Stimulated activated CD4-positive, alpha-beta T cell treated with anti-CD3 and anti-CD28 coated beads, Interleukin-4, amount 100 ng/mL, for 24 hours (primary cell): ENCODE measurements at regions not wholly inside any gene's neighbourhood (a gene's known extent, or its start where the extent isn't known, plus 50 kb on each side); places are given as distances from the start of the nearest gene placed in this dataset.
A peak's percentile ranks its signal among the peaks of the same experiment; 100 is the strongest.
"Not testable (repeated sequence)": the region's sequence is repeated elsewhere in the genome, so short reads cannot be mapped to it uniquely, and the experiment has no call there.

Experiments
- DNase-seq: peaks from one replicate; pipeline ENCODE4 v3.0.0-alpha.2; 2020

DNA sequence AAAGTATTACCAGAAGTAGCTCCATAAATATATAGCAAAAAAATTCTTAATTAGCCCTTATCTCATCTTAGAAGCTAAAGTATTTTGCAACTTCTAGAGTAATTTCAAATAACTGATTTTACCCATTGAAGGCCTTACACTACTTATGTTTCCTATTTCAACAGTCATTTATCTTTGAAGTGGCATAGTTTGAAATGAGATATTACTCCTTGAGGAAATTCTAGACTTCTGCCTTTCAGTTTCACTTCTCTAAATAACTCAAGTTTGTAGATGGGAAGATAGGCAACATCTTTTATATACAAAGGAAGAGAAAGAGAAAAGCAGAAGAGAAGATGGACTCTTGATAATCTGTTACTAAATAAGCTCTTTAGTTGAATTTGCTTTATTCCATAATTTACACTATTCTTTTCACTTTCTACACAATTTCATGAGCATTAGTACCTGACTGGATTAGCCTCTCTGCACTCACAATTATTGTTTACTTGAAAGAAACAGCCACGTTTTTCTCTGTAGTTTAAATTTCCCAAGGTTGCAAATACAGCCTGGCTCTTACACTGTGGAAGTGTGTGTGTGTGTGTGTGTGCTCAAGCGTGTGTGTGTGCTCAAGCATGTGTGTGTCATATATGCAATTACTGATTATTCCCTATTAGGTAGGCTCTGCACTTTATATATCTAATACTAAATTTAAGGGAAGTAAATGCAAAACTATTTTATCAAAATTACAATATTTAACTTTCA is 60.6 kb upstream of the EMB start:
- DNase-seq, result no peak

DNA sequence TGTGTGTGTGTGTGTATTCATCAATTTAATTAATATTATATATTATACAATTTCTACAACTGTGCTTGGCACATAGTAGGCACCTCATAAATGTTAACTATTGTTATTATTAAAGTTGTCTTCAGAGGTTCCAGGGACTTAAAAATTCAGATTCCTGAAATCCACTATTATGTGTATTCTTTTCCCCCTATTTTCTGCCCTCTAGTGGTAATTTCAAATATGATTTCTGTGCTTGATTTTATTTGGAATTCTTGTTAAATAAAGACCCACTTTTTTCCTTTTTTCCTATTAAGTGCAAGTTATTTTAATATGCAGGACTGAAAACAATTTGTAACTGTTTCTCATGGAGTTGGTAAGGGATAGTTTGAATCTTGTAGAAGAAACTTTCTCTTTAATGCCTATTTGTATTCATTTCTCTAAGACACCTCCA is 72.0 kb upstream of the EMB start:
- DNase-seq, result not testable (repeated sequence)

DNA sequence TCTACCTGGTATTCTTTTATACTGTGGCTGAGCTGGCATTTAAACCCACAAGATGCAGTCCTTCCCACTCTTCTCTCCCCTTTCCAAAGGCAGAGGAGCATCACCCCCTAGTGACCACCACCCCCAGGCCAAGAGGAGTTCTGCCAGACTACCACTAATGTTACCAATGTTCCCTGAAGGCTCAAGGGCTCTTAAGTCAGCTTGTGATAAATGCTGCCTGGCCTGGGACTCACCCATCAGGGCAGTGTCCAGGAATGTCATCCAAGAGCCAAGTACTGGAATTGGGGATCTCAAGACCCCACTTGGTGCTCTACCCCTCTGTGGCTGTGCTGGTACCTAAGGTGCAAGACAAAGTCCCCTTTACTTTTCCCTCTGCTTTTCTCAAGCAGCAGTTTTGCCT is 80.0 kb upstream of the EMB start:
- DNase-seq, result not testable (repeated sequence)

DNA sequence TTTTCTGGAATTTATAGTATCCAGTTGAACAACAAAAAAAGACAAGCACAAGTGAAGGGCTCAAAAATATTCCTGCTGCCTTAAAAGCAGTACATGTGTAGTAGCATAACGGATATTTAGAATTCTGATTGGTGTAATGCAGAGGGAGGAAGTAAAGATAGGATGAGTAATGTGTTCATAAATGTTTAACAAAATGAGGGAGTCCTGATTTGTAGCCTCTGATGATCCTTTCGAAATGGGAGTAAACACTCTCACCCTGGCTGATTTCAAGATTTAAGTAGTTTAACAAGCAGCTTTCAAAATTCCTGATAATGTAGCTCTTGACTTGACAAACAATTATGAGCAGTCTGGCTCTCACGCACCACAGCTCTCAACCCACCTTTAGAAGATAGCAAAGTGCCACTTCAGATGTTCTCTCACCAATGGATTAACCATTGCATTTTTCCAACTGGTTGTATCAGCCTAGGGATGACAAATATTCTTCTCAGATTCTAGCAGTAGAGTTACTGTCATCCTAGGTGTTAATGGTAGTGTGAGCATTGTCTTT is 86.5 kb upstream of the EMB start:
- DNase-seq, result not testable (repeated sequence)

DNA sequence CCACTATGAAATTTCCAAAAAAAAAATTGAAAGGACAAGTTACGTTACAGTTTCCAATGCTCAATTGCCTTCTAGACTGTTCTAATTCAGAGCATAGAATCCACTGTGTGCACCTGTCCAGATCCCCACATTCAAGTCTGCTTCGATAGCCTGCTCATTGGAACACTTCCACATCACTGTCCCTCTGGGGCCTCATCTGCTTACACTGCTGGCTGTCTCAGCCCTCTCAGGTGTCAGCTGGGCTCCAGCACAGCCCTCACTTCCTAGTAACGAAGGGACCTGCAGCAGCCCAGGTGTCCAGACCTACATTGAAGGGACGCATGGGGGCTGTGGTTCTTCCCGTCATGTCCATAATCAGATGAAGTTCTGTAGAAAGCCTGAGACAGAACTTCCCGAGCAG is 94.3 kb upstream of the EMB start:
- no peak for DNase-seq

DNA sequence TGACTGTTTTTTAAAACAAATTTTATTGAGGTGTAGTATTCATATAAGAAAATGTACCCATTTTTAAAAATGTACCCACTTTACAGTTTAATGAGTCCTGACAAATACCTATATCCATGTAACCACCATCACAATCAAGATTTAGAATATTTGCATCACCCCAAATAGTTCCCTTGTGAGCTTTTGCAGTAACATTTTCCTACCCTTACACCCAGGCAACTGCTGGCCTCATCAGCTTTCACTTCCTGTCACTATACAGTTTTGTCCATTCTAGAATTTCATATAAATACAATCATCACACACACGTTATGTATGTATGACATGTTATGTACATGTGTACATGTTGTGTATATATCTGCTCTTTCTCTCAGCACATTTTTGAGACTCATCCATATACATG is 96.4 kb upstream of the EMB start:
- not testable (repeated sequence) for DNase-seq

DNA sequence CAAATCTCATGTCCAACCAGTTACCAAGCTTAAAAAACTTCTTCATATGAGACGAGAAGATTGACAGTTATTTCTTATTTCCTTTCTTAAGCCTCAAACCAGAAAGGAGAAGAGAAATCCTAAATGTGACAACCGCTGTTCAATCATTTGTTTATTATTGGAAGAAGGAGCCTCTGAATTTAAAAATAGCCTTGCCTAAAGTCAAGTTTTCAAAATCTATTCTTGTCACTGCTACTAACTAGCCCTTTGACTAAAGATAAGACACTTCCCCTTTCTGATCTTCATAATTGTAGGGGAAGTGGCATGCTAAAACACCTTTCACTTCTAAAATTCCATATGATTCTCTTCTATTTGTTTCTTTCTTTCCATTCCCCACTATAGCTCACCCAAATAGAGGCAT is 106.2 kb upstream of the EMB start:
- DNase-seq, result no peak

DNA sequence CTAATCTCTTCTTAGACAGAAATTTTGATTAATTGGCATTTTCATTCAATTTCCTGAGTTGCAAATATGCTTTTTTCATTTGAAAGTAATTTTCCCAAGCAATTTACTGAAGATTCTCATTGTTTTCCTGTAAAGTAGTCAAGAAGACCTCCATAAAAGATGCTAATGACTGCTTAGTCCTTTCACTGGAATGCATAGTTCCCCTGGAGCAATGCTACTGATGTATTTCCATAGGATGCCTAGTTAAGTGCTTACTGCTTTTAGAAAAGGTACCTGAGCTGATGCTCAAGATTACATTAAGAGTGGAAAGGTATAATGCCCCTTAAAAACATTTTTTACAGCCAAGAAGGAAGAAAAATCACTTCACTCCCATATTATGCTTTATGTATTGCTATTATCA is 109.2 kb upstream of the EMB start:
- no peak for DNase-seq

DNA sequence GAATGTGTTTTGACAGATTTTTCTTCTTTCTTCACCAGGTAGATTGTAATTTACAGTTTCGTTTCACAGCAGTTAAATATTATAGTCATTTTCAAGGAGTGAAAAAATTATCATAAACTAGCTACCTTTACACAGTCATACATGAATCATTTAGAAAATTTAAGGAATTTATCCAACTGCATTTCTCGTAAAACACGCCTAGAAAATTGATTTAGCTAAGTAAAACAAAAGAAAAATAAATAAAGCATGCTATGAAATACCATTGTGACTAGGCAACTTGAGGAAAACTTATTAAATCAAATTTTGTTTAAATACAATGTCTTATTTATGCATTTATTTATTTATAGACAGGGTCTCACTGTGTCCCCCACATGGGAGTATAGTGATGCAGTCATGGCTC is 109.9 kb upstream of the EMB start:
- no peak for DNase-seq

DNA sequence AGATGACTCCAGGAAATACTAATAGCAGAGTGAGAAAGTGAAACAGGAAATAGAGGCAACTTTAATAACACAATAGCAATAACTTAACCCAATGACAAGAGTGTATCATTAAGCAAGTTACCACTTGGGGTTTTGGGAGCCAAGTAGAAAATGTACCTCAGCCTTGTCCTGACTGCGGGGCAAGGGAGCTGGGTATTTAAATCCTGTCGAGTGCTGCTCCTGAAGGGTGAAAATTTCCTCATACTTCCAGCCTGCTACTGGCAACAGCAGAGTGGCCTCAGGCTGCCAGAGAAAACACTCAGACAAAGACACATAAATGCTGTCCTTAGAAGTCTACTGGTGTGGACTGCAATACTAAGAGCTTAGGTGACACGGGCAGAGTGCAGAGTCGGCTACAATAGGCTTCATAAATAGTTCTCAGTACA is 112.5 kb upstream of the EMB start:
- no peak for DNase-seq

DNA sequence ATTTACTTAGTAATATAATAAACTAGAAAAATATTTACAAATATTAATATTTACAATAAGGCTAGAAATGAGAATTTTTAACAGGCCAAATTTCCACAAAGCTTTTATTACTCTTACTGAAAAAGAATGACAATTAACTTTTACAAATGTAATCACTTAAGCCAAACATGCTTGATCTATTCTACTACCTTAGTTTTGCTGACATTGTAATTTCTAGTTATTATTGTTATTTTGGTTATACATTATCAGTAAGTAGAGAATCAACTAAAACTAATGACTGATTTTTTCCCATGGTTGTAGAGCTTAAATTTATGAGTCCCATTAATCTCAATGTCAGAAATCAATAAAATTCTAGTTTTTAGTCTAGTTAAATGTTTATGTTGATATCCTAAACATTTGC is 107.8 kb upstream of the PARP8 start:
- not testable (repeated sequence) for DNase-seq

DNA sequence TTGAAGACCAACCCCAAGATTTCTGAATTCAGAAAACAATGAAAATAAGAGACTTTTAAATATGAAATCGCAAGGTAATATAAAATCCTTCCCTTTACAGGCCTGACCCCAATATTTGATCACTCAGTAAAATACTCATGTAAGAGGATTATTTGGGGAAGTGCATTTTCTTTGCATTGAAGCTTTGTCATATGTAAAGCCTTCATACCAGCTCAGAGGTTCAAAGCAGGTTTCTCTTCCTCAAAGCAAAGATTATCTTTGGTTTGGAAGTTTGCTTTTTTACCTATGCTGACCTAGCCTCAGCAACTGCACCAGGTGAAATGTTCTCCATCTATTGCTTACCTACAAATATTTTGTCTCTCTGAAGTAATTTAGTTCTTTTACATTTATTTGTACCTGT is 106.5 kb upstream of the PARP8 start:
- no peak for DNase-seq

DNA sequence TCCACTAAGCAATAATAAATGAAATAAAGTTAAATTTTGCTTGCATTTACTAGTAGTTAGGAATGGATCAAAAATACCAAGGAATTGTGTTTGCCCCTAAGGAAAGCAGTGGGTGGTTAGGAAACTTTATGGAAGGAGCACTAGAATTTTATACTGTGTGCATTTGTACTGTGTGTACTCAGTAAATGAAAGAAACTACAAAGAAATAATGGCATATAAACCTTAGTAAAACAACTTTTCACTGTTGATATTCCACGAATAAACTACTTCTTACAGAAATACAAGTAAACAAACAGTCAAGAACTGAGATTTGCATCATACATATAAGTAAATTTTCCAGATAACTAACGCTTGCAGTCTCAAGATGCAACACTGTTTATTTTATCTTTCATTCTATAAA is 103.7 kb upstream of the PARP8 start:
- no peak for DNase-seq

DNA sequence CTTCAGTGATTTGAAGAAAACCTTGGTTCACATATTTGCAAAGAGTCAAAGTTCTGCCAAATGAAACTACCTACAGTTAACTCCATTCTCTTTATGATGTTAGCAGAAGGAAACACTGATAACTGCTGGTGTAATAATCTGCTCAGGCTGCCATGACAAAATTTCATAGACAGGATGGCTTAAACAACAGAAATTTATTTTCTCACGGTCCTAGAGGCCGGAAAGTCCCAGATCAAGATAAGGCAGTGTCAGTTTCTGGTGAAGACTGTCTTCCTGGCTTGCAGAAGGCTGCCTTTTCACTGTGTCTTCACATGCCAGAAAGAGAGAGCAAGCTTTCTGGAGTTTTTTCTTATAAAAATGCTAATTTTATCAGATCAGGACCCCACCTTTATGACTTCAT is 102.4 kb upstream of the PARP8 start:
- DNase-seq, result peak; percentile 22

DNA sequence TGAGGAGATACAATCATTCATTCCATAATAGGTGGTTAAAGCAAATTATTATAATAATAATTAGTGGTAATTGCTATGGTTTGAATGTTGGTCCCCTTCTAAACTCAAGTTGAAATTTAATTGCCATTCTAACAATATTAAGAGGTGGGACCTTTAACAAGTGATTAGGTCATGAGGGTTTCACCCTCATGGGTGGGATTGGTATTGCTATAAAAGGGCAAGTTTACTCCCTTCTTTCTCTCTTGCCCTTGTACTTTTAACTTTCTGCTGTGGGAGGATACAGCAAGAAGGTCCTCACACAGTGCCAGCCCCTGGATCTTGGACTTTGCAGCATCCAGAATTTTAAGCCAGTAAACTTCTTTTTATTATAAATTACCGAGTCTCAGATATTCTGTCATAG is 101.9 kb upstream of the PARP8 start:
- no peak for DNase-seq

DNA sequence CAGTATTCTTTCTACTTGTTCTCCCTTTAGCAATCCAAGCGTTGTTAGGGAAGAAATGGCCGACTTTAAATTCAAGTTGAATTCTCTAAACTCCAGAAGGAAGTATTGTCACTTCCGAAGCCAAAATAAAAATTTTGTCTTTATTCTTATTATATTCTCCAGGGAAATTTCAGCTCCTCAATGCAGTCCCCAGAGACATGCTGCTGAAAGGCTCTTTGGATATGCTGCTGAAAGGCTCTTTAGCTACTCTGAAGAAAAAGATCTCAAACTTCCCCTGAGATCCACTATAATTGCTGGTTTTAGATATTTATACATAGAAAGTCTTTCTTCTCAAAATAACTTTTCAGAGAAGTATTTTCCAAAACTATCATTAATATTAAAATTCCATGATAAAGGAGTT is 92.3 kb upstream of the PARP8 start:
- DNase-seq, result no peak

DNA sequence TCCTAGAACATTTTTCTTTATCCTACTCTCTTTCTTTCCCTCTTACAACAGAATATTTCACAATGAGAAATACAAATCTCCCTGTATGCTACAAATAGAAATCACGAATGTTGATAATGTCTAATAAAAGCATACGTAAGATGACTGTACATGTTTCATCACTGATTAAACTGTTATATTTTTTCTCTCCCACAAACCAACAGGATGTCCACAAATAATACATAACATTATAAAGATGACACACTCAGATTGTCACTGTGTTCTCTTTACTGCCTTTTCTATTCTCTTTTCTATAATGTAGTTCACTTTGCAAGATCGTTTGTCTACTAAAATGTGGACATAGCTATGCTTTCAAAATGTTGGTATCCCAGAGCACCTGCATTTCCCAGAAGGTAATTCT is 90.7 kb upstream of the PARP8 start:
- no peak for DNase-seq

DNA sequence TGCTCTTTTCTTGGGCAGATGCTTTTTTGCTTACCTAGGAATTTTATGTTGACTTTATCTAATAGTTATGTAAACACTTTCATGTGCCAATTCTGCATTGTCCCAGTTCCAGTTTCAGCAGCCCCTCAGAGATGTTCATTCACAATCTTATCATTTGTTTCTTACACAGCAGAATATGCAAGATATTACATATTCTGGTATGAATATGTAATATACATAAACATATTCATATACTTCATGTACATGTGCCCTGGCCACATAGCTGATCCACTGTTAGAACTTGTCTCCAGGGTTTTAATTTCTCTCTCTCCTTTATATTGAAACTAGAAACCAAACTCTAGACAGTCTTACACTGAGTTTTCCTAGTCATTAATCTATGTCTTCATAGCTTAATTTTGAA is 90.2 kb upstream of the PARP8 start:
- no peak for DNase-seq

DNA sequence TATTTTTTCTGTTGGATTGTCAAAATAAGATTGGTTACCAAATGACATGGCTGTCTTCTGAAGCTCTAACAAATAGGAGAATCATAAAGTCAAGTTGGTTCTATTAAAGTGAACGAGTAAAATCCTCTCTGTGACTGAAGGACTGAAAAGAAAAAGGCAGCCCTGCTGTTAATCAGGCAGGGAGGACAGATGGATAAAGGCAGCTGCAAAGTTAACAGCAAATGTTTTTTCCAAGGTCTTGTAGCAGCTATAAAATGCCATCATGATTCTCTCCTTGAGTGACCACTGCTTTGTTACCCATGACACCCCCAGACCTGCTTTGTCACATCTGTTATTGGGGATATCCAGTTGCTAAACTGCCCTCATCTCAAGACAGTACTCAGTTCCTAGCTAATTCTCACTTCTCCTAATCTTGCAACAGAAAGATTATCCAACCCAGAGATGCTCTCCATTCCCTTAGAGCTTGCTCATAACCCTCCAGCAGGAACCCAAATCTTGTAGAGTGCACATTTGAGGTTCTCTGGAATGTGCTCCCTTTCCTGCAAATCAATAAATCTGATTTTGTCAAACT is 89.7 kb upstream of the PARP8 start:
- DNase-seq, result no peak

DNA sequence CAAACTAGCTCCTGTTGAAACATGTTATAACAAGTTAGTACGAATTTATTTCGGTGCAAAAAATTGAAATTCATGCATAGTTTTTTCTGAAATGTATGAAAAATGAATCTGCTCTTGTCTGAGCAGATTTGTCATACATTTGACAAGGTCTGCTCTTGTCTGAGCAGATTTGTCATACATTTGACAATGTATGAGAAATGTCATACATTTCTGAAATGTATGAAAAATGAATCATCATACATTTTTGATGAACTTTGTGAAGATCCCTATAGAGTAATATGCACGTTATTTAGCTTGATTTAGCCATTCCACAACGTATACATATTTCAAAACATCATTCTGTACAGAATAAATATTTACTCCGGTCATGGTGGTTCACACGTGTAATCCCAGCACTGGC is 85.9 kb upstream of the PARP8 start:
- no peak for DNase-seq

DNA sequence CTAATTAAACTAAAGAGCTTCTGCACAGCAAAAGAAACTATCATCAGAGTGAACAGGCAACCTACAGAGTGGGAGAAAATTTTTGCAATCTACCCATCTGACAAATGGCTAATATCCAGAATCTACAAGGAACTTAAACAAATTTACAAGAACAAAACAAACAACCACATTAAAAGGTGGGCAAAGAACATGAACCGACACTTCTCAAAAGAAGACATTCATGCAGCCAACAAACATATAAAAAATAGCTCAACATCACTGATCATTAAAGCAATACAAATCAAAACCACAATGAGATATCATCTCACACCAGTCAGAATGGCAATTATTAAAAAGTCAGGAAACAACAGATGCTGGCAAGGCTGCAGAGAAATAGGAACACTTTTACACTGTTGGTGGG is 84.6 kb upstream of the PARP8 start:
- DNase-seq, result not testable (repeated sequence)

DNA sequence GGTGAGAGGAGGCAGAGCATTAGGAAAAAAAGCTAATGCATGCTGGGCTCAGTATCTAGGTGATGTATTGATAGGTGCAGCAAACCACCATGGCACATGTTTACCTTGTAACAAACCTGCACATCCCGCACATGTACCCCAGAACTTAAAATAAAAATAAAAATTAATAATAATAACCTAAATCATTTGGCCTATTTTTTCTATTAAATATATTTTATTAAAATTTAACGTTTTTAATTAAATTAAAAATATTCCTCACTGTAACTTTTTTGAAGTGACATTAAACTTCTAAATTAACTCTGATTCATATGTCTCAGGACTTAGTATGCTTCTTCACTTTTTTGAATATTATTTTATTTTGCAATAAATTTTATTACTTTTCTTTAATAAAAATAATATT is 83.7 kb upstream of the PARP8 start:
- no peak for DNase-seq

DNA sequence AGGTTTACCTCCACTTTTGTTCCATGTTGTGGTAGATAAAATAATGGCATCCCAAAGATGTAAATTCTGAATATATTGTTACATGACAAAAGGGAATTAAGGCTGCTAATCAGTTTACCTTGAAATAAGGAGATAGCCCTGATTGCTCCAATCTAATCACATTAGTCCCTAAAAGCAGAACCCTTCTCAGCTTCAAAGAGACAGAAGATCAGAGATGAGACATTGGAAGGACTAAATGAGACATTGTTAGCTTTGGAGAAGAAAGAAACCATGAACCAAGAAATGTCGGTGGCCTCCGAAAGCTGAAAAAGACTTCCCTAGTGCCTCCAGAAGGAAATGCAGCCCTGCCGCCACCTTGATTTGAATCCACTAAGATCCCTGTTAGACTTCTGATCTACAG is 82.8 kb upstream of the PARP8 start:
- no peak for DNase-seq

DNA sequence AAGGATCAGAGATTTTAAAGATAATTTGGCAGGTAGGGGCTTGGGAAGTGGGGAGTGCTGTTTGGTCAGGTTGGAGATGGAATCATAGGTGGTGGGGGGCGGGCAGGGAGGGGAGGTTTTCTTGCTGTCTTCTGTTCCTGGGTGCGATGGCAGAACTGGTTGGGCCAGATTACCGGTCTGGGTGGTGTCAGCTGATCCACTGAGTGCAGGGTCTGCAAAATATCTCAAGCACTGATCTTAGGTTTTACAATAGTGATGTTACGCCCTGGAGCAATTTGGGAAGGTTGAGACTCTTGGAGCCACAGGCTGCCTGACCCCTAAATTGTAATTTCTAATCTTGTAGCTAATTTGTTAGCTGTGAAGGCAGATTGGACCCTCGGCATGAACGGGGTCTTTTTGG is 78.0 kb upstream of the PARP8 start:
- not testable (repeated sequence) for DNase-seq
